ENCODE measurements at regions not wholly inside any gene's neighbourhood (a gene's known extent, or its start where the extent isn't known, plus 50 kb on each side); places are given as distances from the start of the nearest gene placed in this dataset.
A peak's percentile ranks its signal among the peaks of the same experiment; 100 is the strongest.
"Not testable (repeated sequence)": the region's sequence is repeated elsewhere in the genome, so short reads cannot be mapped to it uniquely, and the experiment has no call there.

DNA sequence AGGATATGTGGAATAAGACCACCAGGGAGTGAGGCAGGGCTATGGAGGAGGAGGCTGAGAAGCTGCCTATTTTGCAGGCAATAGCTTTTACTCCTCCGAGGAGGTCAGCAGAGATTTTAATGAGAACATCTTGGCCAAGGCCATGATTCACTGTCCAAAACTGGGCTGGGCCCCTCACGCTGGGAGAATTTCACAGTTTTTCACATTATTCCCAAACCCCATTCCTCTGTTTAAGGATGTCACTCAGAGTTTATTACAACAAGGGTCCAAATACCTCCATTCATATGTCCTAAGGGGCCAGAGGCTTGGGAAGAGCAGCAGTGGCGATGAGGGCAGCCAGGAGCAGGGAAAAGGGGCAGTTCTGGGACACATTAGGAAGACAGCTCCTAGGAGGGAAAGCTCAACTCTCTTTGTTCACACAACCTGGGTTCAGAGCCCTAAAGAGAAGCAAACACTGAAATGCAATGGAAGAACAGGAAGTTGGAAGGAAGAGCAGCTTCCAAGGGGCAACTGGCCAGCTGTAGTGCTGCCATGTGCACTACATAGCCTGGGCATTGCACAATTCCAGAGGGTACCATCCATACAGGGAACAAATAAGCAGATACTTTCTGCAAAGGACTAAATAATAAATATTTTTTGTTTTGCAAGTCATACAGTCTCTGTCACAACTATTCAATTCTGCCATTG is 283.2 kb downstream of the NUAK1 start:
- no peak for DNase-seq

DNA sequence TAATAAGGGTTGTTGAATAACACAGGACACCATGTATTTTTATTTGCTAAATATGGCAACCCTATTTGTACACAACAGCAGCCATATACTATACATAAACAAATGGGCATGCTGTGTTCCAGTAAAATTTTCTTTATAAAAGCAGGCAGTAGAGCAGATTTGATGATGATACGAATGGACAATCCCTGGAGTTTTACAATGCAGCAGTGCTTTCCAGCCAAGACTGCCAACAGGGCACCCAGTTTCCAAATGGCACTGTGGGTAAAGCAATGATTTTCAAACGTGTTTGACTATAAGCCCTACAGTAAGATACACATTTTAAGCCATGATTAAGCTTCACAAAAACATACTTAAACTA is 282.7 kb downstream of the NUAK1 start:
- DNase-seq = no peak

DNA sequence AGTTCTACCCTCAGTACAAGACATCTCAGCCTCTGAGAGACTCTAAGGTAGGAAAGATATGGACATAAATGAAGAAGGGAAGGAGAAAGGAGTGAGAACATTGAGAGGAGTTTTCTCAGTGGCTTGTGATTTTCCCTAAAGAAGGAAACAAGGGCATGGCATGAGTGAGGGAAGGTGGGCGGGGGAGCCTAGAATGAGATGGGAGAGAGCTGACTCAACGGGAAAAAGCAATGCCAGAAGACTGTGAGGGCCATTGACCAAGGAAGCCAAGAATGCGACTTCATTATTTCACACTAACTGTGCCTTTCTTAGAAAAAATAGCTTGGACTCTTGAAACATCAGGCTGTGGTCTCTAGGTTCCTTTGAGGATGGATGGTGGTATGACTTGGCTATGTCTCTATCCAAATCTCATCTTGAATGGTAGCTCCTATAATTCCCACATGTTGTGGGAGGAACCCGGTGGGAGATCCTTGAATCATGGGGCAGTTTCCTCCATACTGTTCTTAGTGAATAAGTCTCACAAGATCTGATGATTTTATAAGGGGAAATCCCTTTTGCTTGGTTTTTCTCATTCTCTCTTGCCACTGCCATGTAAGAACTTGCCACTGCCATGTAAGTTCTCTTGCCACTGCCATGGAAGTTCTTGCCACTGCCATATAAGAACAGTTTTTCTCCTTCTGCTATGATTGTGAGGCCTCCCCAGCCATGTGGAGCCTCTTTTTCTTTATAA is 279.6 kb downstream of the NUAK1 start:
- DNase-seq = no peak

DNA sequence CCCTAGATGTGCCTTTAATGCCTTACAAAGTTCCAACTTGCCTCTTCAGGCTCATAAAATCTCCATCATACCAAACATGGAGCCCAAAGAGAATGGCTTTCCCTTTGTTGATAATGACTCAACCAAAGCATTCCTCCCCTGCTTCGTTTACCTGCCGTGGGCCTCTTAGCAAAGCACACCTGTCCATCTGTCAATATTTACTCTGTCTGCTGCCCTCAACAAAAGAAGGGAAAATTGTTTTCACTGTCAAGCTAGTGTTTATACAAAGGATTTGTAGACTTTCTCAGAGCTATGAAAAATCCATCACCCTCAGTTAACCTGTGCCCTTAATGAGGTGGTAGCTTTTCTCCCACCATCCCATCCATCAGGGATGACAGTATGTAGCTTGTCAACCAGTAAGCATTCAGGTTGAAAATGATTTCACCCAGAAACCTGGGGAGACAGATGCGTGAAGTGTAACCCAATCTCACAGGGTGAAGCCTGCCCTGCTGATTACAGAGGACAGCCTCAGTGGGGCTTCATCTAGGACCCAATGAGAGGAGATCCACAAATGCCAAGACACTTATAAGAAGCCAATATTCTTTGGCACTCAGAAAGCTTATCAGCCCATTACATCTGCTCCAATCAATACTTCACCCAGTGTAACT is 278.1 kb downstream of the NUAK1 start:
- peak; percentile 99 for DNase-seq

DNA sequence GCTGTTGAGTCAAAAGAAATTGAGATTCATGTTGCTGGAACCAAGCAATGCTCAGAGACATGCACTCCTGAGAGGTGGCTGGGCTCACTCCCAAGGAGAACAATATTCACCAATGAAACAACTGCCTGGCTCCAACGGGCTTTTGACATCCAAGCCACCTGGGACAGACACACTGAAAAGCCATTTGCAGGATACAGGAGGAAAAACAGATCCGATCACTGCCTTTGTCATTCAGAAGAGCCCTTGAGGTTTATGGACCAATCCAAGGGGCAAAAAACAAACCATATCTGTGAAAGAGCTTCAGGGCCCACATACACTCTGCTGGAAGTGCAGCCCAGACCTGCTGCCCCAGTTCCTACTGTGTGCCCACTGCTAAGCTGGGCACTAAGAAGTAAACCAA is 277.5 kb downstream of the NUAK1 start:
- DNase-seq = peak; percentile 83

DNA sequence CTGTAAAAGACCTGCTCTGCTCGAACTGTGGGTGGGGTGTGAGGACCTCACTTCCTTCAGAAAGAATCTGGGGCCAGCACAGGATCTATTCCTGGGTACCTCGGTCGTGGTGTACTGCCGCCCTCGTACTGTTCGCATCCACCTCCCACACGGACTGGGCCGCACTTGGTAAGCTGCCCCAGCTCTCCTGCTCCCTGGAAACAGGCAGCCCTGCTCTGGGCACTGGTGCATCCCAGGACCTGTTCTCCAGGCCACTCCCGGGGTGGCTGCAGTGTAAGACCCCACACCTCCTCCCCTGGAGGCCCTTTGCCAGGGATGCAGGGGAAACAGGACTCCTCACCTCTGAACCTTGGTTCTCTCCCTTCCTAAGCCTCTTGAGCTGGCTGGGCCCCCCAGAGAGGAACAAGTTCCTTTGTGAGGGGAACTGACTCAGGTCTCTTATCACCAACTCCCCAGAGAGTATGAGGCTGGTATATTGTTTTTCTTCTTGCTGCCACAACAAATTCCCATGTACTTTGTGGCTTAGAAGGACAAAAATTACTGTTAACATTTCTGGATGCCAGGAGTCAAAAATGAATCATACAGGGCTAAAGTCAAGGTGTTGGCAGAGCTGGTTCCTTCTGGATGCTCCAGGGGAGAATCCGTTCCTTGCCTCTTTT is 276.5 kb downstream of the NUAK1 start:
- no peak for DNase-seq

DNA sequence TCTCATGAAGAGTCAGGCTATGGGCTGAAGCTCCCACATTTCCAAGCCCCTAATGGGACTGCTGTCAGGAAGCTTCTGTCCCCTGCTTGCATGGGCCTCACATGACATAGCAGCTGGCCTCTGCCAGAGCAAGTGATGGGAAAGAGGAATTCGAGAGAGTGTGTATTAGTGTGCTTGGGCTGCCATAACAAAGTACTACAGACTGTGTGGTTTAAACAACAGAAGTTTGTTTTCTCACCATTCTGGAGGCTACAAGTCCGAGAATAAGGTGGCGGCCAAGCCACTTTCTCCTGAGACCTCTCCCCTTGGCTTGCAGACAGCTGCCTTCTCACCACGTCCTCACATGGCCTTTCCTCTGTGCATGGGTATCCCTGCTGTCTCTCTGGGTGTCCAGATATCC is 274.4 kb downstream of the NUAK1 start:
- no peak for DNase-seq

DNA sequence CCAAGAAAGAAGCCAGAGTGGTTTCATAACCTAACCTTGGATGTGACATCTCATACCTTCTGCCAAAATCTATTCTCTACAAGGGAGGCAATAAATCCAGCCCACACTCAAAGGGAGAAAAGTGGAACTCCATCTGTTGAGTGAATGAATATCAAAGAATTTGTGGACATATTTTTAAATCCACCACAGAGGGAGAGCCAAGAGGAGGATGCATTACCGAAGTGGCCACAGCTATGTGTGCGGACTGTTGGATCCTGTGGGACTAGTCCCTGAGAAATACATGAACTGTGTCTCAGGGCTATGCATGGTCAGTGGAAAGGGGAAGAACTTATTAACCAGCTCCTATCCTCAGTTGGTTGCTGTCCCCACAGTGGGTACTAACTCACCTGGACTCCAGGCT is 273.9 kb downstream of the NUAK1 start:
- no peak for DNase-seq

DNA sequence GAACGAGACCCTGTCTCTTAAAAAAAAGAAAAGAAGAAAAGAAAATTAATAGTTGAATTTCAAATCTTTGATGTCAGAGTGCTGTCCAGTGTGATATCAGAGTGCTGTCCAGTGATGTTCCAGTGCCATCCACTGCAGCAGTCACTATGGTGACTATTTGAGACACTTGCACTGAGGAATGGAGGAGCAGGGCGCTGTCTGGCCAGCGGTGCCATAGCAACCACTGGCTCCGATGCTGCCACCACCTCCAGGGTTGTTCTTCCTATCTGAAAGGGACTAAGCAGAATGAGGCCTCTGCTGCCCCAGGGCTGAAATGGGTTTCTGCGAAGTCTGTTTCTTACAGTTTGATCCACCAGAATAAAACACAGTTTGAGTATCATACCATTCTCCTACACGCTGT is 272.9 kb downstream of the NUAK1 start:
- DNase-seq = no peak

DNA sequence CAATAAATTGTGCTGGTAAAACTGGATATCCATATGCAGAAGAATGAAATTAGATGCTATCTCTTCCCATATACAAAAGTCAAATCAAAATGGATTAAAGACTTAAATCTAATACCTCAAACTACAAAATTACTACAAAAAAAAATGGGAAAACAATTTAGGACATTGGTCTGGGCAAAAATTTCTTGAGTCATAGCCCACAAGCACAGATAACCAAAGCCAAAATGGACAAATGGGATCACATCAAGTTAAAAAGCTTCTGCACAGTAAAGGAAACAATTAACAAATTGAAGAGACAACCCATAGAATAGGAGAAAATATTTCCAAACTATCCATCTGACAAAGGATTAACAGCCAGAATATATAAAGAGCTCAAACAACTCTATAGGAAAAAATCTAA is 264.6 kb downstream of the NUAK1 start:
- DNase-seq = no peak

DNA sequence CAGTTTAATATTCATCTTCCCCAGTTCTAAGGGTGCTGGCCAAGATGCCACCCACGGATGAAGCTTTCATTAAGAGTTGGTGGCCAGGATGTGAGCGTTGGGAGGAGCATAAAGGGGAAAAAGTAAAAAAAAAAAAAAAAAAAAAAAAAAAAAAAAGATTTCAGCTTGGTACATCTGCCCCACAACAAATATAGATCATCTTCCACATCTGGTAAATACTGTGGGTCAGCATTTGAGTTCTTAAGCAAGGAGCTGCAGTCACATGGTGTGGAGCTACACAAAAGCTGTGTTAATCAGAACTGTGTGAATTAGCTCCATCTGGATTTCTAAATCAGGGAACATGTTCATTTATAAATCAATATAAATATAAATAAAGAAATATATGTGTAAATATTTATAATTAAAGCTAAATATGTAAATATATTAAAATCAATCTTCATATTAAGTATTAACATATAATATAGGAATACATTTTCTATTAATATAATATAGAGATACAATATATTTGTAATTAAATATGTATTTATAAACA is 262.3 kb downstream of the NUAK1 start:
- no peak for DNase-seq

DNA sequence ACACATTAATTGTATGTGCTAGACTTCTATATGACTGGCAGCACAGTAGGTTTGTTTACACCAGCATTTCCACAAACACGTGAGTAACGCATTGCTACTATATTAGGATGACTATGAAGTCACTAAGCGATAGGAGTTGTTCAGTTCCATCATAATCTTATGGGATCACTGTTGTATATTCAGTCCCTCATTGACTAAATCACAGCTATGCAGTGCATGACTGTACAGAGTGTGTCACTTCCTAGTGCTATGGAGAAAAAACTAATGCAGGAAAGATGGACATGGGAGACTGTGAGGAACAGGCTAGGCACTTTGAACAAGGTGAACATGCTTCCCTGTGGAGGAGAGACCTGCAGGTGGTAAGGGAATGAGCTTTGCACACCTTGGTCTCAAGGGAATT is 259.8 kb downstream of the NUAK1 start:
- no peak for DNase-seq

DNA sequence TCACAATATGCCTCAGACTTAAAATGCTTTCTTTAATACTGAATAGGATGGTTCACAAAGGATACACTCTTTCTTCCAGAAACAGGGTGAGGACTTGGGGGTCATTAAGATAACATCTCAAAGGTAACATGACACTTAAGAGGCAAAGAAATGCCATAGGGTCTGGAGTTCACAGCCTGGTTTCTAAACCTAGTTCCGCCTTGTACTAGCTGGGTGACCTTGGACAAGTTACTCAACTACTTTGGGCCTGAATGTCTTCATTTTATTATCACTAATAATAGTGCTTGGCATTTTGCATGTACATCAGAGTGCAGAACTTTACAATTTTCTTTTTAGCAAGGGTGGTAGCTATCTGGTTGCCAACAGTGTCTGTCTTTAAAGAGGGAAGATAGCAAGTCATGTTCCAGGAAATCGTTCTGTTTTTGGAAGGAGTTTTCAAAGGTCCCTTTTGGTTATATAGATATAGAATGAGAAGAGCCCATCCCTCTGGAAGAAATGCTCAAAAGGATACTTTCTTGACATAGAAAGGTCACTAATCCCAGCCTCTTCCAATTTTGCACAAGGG is 257.8 kb downstream of the NUAK1 start:
- no peak for DNase-seq

DNA sequence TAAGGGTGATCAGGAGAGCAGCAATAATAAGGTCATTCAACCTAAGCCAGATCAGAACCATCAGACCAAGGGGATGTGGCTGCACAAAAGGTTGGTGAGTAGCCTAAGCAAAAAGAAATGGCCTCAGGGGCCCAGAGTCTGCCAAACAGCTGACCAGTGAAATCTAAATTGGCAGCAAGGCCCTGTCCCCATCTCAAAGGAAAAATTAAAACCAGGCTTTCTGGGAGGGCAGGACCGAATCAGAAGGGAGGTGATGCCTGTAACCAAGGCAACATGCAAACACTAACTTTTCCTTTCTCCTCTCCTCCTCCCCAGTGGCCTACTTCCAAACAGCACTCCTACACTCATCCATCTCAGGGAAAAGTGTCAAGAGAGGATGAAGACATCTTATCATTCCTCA is 256.4 kb downstream of the NUAK1 start:
- DNase-seq = no peak

DNA sequence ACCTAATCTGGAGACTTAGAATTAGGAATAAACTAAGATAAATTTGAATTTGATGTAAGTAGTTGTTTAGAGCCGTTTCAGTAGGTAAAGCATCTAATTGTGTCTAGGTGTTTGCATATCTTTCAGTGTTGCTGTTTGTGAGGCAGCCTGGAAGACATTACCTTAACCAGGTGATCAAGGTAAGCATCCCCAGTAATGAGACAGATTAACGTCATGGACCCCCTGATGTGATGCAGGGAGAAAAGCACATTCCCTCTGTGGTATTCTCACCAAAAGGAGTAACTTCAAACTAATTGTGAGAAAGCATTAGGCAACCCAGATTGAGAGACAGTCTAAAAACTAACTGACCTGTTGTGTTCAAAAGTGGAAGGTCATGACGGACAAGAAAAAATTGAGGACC is 251.6 kb downstream of the NUAK1 start:
- no peak for DNase-seq

DNA sequence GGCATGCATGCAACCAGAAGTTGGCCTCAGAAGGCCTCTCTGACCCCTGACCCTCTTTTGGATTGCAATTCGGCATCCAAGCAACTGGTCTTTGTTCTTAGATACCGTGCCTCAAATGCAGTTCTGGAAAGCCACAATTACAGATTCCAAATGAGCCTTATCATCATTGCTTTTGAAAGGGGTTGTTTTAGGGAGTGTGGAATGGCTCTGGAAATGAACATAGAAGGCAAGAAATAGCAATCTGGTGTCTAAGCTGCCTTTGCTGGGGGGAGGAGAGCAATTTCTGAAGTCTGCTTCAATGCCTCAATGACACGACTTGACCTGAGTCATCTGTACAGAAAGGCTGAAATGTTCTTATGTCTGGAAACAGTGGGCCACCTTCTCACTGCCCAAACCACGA is 250.1 kb downstream of the NUAK1 start:
- DNase-seq = no peak

DNA sequence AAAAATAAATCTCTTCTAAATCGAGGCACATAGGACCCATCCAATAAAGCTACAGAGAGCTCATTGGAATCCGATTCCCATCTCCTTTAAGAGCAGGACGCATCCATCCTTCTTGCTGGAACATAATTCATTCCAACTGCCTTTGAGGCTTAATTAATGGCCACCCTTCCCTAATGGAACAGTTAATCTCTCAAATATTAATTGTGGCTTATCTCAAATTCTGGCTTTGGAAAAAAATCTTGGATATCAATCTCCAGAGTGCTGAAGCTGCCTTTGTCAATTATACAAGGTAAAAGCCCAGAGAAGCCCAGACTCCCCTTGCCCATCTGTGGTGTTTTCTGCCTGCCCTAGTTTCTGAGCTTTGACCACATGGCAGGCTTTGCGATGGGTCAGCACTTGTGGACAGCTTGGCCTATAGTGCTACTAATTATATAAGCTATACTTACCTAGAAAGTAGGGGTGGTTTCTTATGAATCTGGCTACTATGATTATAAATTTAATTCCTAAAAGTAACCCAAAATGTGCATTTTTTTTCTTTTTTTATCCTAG is 246.3 kb downstream of the NUAK1 start:
- DNase-seq = no peak

DNA sequence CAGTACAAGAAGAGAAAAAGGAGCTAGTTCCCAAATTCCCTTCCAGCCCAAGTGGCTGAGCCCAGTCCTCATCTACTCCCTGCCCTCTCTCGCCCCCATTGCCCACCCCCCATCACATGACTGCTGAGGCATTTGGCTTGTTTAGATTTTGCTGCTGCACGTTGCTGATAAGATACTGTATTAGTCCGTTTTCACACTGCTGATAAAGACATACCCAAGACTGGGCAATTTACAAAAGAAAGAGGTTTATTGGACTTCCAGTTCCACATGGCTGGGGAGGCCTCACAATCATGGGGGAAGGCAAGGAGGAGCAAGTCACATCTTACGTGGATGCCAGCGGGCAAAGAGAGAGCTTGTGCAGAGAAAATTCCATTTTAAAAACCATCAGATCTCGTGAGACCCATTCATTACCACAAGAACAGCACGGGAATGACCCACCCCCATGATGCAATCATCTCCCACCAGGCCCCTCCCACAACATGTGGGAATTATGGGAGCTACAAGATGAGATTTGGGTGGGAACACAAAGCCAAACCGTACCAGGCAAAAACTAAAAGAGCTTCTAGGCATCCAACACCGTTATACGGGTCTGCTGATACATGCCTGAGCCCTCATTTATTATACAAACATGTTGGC is 243.4 kb downstream of the NUAK1 start:
- DNase-seq = not testable (repeated sequence)

DNA sequence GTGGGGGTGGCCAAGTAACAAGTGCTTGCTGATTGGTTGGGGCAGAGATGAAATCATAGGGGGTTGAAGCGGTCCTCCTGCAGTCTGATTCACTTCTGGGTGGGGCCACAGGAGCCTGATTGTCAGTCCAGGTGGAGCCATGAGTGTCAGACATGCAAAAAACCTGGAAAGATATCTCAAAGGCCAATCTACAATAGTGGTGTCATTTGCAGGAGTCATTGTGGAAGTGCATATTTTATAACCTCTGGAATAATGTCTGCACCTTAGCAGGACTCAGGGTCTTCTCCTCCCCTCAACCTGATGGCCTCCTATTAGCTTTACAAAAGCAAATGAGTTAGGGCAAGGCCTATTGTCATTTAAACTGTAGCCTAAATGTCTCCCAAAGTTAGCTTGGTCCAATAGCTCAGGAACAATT is 241.4 kb downstream of the NUAK1 start:
- DNase-seq = no peak

DNA sequence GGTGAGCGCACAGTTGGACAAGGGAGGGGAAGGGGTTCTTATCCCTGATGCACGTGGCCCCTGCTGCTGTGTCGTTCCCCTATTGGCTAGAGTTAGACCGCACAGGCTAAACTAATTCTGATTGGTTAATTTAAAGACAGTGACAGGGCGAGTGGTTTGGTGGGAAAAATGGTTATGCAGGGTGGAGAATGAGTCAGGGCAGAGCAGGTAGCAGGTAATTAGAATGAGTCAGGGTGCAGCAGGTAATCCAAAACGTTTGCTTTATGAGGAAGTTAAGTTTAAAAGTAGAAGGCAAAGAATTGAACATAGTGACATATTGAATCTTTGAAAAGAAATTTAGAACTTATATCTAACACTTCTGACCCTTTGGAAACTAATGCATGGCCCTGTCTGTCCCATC is 240.5 kb downstream of the NUAK1 start:
- DNase-seq = not testable (repeated sequence)

DNA sequence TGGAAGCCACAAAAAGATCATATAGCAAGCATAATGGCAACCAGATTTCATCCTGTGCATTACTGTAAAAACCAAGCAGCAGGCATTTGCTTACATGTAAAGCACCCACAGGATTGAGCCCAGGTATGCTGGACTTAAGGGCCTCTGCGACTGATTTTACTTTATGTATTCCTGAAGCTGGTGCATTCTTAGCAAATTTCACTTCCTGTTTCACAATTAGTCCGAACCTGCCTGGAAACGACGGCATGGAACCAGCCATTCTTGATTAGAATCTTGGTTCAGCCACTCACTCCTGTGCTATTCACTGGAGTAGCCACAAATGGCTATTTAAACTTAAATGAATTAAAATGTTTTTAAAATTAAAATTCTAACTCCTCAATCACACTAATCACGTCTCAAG is 239.2 kb downstream of the NUAK1 start:
- DNase-seq = no peak

DNA sequence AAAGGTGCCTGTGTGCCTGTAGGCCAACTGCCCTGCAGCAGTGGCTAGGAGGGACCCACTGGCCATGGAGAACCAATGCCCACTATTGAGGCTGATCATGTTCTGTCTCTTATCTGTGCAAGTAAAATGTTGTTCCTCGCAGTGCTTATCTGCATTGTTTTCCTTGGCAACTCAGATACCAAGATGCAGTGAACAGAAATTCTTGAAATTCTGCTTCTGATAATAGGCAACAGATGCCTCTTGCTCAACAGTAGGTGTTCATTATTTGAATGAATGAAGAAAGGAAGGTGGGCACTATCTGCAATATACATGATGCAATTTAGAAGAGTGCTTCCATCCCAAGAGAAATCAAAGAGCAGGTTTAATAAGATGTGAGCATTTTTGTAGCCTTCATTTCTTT is 232.2 kb downstream of the NUAK1 start:
- DNase-seq = no peak
